Neural cell (in vitro differentiated cells): ENCODE measurements at regions not wholly inside any gene's neighbourhood (a gene's known extent, or its start where the extent isn't known, plus 50 kb on each side); places are given as distances from the start of the nearest gene placed in this dataset.

Source experiments
- H2AFZ ChIP-seq: fragments of 200-600, 300-800 bp; sonication (generic), shearing (Covaris generic); 2 replicates; pipeline ENCODE4 v1.6.0; 2014; ENCODE audit warnings: low read depth, mild to moderate bottlenecking, antibody characterized with exemption, low read length, moderate library complexity
- H3F3A ChIP-seq: fragments of 200-600 bp; shearing (Covaris generic); 2 replicates; pipeline ENCODE4 v1.6.1; 2016; ENCODE audit warnings: mild to moderate bottlenecking, moderate library complexity, mixed read lengths, antibody characterized with exemption, low read length; ENCODE audit not compliant: insufficient read depth, poor library complexity, severe bottlenecking
- H3K27ac ChIP-seq: fragments of 200-600, 300-800 bp; sonication (generic), shearing (Covaris generic); 2 replicates; pipeline ENCODE4 v1.5.1; 2014; ENCODE audit warnings: mild to moderate bottlenecking, low read length, moderate library complexity
- H3K27me3 ChIP-seq: fragments of 300-800, 200-600 bp; sonication (generic), shearing (Covaris generic); 2 replicates; pipeline ENCODE4 v1.6.0; 2014; ENCODE audit warnings: mild to moderate bottlenecking, low read depth, low read length, moderate library complexity; ENCODE audit not compliant: insufficient read depth
- H3K36me3 ChIP-seq: fragments of 300-800, 200-600 bp; sonication (generic), shearing (Covaris generic); 2 replicates; pipeline ENCODE4 v1.5.1; 2014; ENCODE audit warnings: mild to moderate bottlenecking, antibody characterized with exemption, low read length, moderate library complexity; ENCODE audit not compliant: insufficient read depth
- H3K4me2 ChIP-seq: fragments of 300-800, 200-600 bp; sonication (generic), shearing (Covaris generic); 2 replicates; pipeline ENCODE4 v1.6.0; 2014; ENCODE audit warnings: mild to moderate bottlenecking, low read length
- H3K4me3 ChIP-seq: fragments of 300-800, 200-600 bp; sonication (generic), shearing (Covaris generic); 2 replicates; pipeline ENCODE4 v1.5.1; 2014; ENCODE audit warnings: mild to moderate bottlenecking, low read length, moderate library complexity
- H3K79me2 ChIP-seq: fragments of 200-600 bp; shearing (Covaris generic); replicated peaks from 2 replicates; pipeline ENCODE4 v1.6.0; 2014; ENCODE audit warnings: mild to moderate bottlenecking, low read length, moderate library complexity; ENCODE audit not compliant: insufficient read depth
- H3K9ac ChIP-seq: fragments of 300-800, 200-600 bp; sonication (generic), shearing (Covaris generic); 2 replicates; pipeline ENCODE4 v1.6.1; 2016; ENCODE audit warnings: mild to moderate bottlenecking, low read length, mixed read lengths
- H3K9me2 ChIP-seq: fragments of 200-600 bp; shearing (Covaris generic); 2 replicates; pipeline ENCODE4 v1.6.1; 2016; ENCODE audit warnings: mild to moderate bottlenecking, low read length, mixed read lengths; ENCODE audit not compliant: insufficient read depth
- H3K9me3 ChIP-seq: fragments of 200-600, 300-800 bp; sonication (generic), shearing (Covaris generic); 2 replicates; pipeline ENCODE4 v1.6.1; 2016; ENCODE audit warnings: mild to moderate bottlenecking, mixed run types, low read length, moderate library complexity, mixed read lengths
- H4K20me1 ChIP-seq: fragments of 200-600 bp; shearing (Covaris generic); 2 replicates; pipeline ENCODE4 v1.6.1; 2016; ENCODE audit warnings: mild to moderate bottlenecking, mixed run types; ENCODE audit not compliant: insufficient read depth
- CTCF ChIP-seq: fragments of 450-650 bp; IDR thresholded peaks from 2 replicates; pipeline ENCODE4 v1.5.1; 2014; ENCODE audit warnings: antibody characterized with exemption, mild to moderate bottlenecking, moderate library complexity; ENCODE audit not compliant: poor library complexity, severe bottlenecking
- EP300 ChIP-seq: fragments of 450-650 bp; conservative IDR thresholded peaks from 2 replicates; pipeline ENCODE4 v1.6.1; 2014; ENCODE audit warnings: antibody characterized with exemption, mild to moderate bottlenecking, moderate library complexity; ENCODE audit not compliant: poor library complexity, severe bottlenecking
- EZH2 ChIP-seq: fragments of 200-600, 300-800 bp; shearing (Covaris generic), sonication (generic); IDR thresholded peaks from 2 replicates; pipeline ENCODE4 v1.6.1; 2014; ENCODE audit warnings: antibody characterized with exemption, low read length, borderline replicate concordance, mild to moderate bottlenecking; ENCODE audit not compliant: insufficient read depth, poor library complexity, severe bottlenecking
- MXI1 ChIP-seq: fragments of 450-650 bp; conservative IDR thresholded peaks from 2 replicates; pipeline ENCODE4 v1.6.1; 2014; ENCODE audit warnings: antibody characterized with exemption, mild to moderate bottlenecking; ENCODE audit not compliant: poor library complexity, severe bottlenecking
- POLR2AphosphoS5 ChIP-seq: IDR thresholded peaks from 2 replicates; pipeline ENCODE4 v1.6.1; 2012
- RAD21 ChIP-seq: fragments of 450-650 bp; conservative IDR thresholded peaks from 2 replicates; pipeline ENCODE4 v1.6.1; 2014; ENCODE audit warnings: antibody characterized with exemption, mild to moderate bottlenecking, moderate library complexity
- REST ChIP-seq: IDR thresholded peaks from 2 replicates; pipeline ENCODE4 v1.6.1; 2012; ENCODE audit warnings: borderline replicate concordance
- SMC3 ChIP-seq: fragments of 450-650 bp; conservative IDR thresholded peaks from 2 replicates; pipeline ENCODE4 v1.6.1; 2014; ENCODE audit warnings: antibody characterized with exemption, mild to moderate bottlenecking, moderate library complexity; ENCODE audit not compliant: poor library complexity
- TAF1 ChIP-seq: IDR thresholded peaks from 2 replicates; pipeline ENCODE4 v1.6.1; 2012; ENCODE audit warnings: low read depth

- H3K27me3 ChIP-seq: no peaks in the 10 kb centered on the region
- H3K36me3 ChIP-seq: no peaks in the 10 kb centered on the region
- H3K4me2 ChIP-seq: no peak overlapping the region
- H3K9me2 ChIP-seq: no peaks in the 10 kb centered on the region
- H3K9ac ChIP-seq: no peak overlapping the region
- no peak overlapping the region for H3K27ac ChIP-seq
- no peak overlapping the region for H3K4me3 ChIP-seq
- H4K20me1 ChIP-seq: no peaks in the 10 kb centered on the region
- H3K79me2 ChIP-seq: no peaks in the 10 kb centered on the region
- no peaks in the 10 kb centered on the region for H3K9me3 ChIP-seq
- no peaks in the 10 kb centered on the region for H3F3A ChIP-seq
- no peak overlapping the region for H2AFZ ChIP-seq
- TF ChIP-seq POLR2AphosphoS5 (no peak), REST (no peak), EZH2 (no peak), MXI1 (no peak), CTCF (no peak)
These were observed 475.1 kb upstream of the ANKRD30A start for GRCh38 chr10:36650274-36650673.

- Histone ChIP-seq H3K4me2 (no peak overlapping the region), H3K4me3 (no peak overlapping the region), H3K36me3 (no peaks in the 10 kb centered on the region), H4K20me1 (no peaks in the 10 kb centered on the region), H3K9me3 (no peaks in the 10 kb centered on the region), H3F3A (no peaks in the 10 kb centered on the region), H3K79me2 (no peaks in the 10 kb centered on the region), H3K9ac (no peak overlapping the region), H3K27me3 (no peaks in the 10 kb centered on the region), H3K27ac (no peak overlapping the region), H2AFZ (no peak overlapping the region), H3K9me2 (no peaks in the 10 kb centered on the region)
- no peak for TF ChIP-seq CTCF
- no peak for TF ChIP-seq SMC3
- no peak for TF ChIP-seq MXI1
- TF ChIP-seq REST: no peak
- TF ChIP-seq EZH2: no peak
- TF ChIP-seq EP300: no peak
- TF ChIP-seq POLR2AphosphoS5: no peak
- no peak for TF ChIP-seq RAD21
- TF ChIP-seq TAF1: no peak
These were observed 477.9 kb upstream of the ANKRD30A start for GRCh38 chr10:36647540-36647939.
